DMS153 treated with DMSO at 0.1 percent for 48 hours (cell line): ENCODE measurements at regions not wholly inside any gene's neighbourhood (a gene's known extent, or its start where the extent isn't known, plus 50 kb on each side); places are given as distances from the start of the nearest gene placed in this dataset.
"Not testable (repeated sequence)": the region's sequence is repeated elsewhere in the genome, so short reads cannot be mapped to it uniquely, and the experiment has no call there.

ENCODE experiments used
- DNase-seq: peaks from one replicate; lab custom pipeline; 2025; ENCODE audit not compliant: unreplicated experiment; lab: John Stamatoyannopoulos, UW

DNA sequence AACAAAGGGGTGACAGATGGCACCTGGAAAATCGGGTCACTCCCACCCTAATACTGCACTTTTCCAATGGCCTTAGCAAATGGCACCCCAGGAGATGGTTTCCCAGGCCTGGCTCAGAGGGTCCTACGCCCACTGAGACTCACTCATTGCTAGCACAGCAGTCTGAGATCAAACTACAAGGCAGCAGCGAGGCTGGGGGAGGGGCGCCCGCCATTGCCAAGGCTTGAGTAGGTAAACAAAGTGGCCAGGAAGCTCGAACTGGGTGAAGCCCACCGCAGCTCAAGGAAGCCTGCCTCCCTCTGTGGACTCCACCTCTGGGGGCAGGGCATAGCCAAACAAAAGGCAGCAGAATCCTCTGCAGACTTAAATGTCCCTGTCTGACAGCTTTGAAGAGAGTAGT, 467.2 kb downstream of the EPHA7 start:
- not testable (repeated sequence) for DNase-seq

DNA sequence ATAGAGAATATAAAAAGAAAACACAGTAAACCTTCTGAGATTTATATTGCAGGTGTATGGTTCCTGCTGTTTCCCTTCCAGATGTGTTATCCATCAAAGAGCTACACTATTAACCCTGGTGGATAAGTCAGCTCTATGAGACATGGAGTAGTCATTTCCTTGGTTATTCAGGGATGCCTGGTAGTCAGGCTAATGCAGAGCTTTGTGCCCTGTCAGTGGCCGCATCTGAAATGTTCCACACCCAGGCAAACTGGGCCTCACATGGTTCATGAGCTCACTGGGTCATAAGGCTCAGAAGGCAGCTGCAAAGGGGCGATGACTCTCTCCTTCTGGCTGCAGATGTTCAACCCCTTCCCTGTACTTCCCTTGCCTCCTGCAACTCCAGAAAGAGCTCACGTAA, 473.6 kb downstream of the EPHA7 start:
- DNase-seq: no peak

- no peak for DNase-seq
These were observed 475.2 kb downstream of the EPHA7 start for GRCh38 chr6:92944132-92944531.

DNA sequence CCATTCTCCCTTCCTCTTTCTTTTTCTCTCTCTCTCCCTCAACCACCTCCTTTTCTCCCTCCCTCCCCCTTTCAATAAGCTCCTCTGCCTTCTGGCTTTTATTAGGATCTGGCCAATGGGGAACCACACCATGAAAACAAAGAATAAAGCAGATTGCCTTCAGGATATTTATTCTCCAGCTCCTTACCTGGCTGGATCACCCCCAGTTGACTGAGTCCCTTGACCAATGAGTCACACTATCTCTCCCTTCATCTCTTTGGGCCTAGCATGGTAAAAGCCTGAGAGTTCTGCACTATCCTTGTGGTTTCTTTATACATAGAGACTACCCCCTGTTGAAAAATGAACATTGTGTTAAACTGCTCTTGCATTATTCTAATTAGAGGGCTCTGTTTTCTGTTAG, 476.8 kb downstream of the EPHA7 start:
- DNase-seq: no peak

GRCh38 chr6:92934625-92935024, 484.7 kb downstream of the EPHA7 start:
- DNase-seq: no peak

DNA sequence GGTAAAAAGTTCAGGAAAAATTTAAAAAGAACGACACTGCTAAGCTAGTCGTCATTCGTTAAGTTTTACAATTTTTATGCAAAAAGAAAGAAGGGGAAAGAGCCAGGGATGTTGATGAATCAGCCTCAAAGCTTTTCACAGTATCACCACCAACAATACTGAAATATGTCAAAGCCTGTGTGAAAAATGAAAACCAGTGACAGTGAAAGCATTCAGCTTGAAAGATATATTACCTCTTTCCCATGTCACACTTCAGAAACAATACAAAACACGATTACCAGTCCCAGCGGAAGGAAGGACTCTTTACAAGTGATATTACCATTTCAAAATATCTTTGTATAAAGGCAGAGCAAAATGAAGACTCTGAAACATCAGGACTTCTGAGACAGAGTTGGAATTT, 489.2 kb downstream of the EPHA7 start:
- DNase-seq: no peak

DNA sequence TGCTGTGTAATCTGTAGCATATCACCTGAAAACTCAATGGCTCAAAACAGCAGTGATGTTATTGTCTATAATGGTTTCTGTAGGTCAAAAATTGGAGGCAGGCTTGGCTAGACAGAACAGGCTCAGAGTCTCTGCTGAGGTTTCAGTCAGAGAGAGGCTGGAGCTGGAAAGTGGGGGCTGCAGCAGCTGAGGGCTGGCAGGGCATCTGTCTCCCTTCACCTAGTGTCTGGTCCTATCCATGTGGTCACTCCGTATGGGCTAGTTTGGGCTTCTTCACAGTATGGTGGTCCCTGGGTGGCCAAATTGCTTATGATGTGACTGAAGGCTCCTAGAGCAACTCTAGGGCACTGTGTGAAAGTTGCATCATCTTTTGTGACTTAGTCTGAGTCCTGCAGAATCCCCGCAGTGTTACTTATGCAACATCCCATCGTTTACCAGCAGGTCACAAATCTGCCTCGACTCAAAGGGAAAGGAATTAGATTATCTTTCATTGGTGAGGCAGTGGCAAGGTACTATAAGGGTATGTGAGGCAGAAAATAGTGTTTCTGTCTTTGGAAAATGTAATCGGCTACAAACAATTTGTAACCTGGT, 497.0 kb downstream of the EPHA7 start:
- no peak for DNase-seq

DNA sequence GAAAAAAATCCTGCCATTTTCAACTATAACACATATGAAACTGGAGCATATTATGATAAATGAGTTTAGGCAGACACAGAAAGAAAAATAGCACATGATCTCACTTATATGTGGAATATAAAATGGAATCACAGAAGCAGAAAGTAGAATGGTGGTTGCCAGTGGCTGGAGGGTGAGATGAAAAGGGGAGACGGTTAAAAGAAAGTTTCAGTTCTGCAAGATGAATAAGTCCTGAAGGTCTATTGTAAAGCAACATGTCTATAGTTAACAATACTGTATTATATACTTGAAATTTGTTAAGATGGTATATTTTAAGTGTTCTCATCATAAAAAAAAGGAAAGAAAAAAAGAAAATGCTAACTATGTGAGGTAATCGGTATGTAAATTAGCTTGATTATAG, 503.9 kb downstream of the EPHA7 start:
- DNase-seq: no peak

- no peak for DNase-seq
These were observed 508.1 kb downstream of the EPHA7 start for GRCh38 chr6:92911301-92911700.

GRCh38 chr6:92910646-92911045, 508.7 kb downstream of the EPHA7 start:
- DNase-seq: no peak

- DNase-seq: no peak
These were observed 513.0 kb downstream of the EPHA7 start for GRCh38 chr6:92906385-92906784.

DNA sequence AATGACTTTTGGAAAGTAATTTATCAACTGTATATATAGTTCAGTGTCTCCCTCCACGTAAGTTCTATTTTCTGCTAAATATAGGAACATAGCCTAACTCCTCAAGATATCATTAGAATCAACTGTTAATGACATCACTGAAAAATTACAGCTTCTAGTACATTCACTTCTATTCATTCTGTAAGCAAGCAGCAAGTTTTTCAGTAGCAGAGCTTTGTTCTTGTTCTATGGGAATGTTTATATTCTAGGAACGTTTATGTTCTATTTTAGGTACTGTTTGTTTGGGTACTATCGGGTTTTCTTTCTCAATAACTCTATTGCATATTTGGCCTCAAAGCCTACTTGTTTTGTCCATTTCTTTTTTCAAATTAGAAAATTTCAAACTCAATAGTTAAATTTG, 525.6 kb downstream of the EPHA7 start:
- no peak for DNase-seq

DNA sequence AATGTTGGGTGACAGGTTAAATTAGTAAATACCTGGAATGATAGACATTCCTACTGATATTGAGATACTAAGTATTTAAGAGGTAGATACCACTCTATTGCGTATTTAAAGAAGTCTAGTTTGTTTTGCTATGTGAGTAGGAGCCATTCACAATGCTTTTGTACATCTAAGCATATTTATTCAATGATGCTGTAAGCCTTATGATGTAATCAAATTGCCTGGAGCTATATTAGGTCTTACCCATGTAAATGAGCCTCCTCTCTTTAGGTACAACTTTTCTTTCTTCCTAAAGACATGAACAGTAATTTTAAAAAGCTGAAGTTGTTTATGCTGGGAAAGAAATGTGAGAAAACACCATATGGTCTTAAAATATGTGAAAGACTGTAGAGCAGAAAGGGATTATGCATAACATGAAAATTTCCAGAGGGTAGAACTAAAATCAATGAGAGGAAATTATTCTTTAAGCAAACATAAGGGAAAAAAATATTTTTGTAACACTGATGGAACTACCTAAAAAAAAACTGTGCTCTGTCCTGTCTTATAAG, 526.7 kb downstream of the EPHA7 start:
- no peak for DNase-seq

GRCh38 chr6:92888316-92888715, 531.0 kb downstream of the EPHA7 start:
- no peak for DNase-seq

- DNase-seq: no peak
These were observed 531.5 kb downstream of the EPHA7 start for GRCh38 chr6:92887871-92888270.

- DNase-seq: no peak
These were observed 539.8 kb downstream of the EPHA7 start for GRCh38 chr6:92879526-92879925.

DNA sequence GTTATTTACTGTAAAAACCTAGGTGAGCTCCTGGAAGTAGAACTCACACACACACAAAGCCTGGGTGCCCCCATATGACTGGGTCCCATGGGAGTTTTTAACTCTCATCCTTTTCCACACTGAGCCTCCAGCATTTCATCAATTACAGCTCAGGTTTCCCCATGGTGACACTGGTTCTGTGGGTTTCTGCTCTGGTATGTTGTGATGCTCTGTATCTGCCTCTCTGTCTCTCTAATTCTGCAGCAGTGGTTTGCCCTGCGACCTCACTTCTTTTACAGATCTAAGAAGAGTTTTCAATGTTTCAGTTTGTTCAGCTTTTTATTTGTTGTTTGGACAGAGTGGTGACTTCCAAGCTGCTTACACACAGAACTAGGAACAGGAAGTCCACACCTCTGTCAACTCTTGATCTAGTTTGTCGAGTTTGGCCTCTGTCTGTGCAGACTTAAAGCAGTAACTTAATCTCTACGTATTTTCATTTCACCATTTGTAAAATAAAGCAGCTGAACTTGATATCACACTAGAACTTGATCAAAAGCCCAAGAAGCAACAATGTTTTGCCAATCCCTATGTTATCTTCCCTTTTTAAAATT, 554.3 kb downstream of the EPHA7 start:
- DNase-seq: no peak

GRCh38 chr6:92849636-92850035, 569.7 kb downstream of the EPHA7 start:
- DNase-seq: no peak

GRCh38 chr6:92848901-92849300, 570.5 kb downstream of the EPHA7 start:
- no peak for DNase-seq

- no peak for DNase-seq
These were observed 570.9 kb downstream of the EPHA7 start for GRCh38 chr6:92848459-92848858.

- DNase-seq: no peak
These were observed 571.4 kb downstream of the EPHA7 start for GRCh38 chr6:92847988-92848387.

GRCh38 chr6:92840246-92840930, 579.0 kb downstream of the EPHA7 start:
- DNase-seq: no peak
